ENCODE measurements at regions not wholly inside any gene's neighbourhood (a gene's known extent, or its start where the extent isn't known, plus 50 kb on each side); places are given as distances from the start of the nearest gene placed in this dataset.

DNA sequence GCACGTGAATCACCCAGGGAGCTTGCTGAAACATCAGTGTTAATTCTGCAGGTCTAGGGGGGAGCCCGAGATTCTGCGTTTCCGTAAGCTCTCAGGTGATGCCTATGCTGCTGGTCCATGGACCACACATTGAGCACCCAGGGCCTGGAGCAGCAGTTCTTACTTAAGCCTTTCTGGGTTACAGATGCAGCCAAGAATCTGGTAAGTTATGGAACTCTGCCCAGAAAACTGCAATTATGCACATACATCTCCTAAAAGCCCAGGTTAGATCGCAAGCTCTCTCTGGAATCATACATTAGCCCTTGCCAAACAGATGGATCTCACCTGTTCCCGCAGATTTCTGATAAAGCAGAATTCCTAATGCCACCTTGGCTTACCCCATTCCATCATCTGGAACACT is 265.9 kb upstream of the SALL1 start:
- DNase-seq (ENCODE audit: low spot score), result no peak
- no peaks in the 10 kb centered on the region for H3K36me3 Mint-ChIP-seq (ENCODE audit: low read depth)
- TF ChIP-seq, protein P1, sequence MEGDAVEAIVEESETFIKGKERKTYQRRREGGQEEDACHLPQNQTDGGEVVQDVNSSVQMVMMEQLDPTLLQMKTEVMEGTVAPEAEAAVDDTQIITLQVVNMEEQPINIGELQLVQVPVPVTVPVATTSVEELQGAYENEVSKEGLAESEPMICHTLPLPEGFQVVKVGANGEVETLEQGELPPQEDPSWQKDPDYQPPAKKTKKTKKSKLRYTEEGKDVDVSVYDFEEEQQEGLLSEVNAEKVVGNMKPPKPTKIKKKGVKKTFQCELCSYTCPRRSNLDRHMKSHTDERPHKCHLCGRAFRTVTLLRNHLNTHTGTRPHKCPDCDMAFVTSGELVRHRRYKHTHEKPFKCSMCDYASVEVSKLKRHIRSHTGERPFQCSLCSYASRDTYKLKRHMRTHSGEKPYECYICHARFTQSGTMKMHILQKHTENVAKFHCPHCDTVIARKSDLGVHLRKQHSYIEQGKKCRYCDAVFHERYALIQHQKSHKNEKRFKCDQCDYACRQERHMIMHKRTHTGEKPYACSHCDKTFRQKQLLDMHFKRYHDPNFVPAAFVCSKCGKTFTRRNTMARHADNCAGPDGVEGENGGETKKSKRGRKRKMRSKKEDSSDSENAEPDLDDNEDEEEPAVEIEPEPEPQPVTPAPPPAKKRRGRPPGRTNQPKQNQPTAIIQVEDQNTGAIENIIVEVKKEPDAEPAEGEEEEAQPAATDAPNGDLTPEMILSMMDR (IDR thresholded peaks at IDR 0.05), result no peak
- H3K4me1 Mint-ChIP-seq (ENCODE audit: low read depth), result no peaks in the 10 kb centered on the region
- H3K27ac Mint-ChIP-seq (ENCODE audit: unreplicated experiment), result no peak overlapping the region
- H3K4me3 Mint-ChIP-seq (ENCODE audit: unreplicated experiment), result no peak overlapping the region
- H3K9me3 Mint-ChIP-seq (ENCODE audit: low read depth), result no peaks in the 10 kb centered on the region
- peaks cover 5% of the 10 kb centered on the region for H3K27me3 Mint-ChIP-seq (ENCODE audit: low read depth)

DNA sequence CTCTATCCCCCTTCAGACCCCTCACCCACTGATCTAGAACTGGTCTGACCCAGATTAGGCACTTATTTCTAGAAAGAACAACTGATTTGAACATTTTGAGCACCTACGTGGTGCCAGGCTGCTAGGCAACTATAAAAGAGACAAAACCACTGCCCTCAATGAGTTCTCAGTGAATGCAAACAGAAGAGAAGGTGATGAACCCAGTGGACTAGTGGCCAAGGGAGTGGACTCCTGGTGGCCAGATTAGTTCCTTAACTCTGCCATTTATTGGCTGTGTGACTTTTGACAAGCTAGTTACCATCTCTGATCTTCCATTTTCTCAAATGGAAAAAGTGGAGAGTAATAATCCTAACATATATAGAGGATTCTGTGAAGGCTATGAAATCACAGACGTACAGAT is 259.1 kb upstream of the SALL1 start:
- no peaks in the 10 kb centered on the region for H3K4me1 Mint-ChIP-seq (ENCODE audit: low read depth)
- TF ChIP-seq, protein P1 (IDR thresholded peaks at IDR 0.05), result no peak
- no peak overlapping the region for H3K4me3 Mint-ChIP-seq (ENCODE audit: unreplicated experiment)
- no peak overlapping the region for H3K27ac Mint-ChIP-seq (ENCODE audit: unreplicated experiment)
- H3K36me3 Mint-ChIP-seq (ENCODE audit: low read depth), result no peaks in the 10 kb centered on the region
- DNase-seq (ENCODE audit: low spot score), result no peak
- peaks cover 4% of the 10 kb centered on the region for H3K9me3 Mint-ChIP-seq (ENCODE audit: low read depth)
- peaks cover 3% of the 10 kb centered on the region for H3K27me3 Mint-ChIP-seq (ENCODE audit: low read depth)

DNA sequence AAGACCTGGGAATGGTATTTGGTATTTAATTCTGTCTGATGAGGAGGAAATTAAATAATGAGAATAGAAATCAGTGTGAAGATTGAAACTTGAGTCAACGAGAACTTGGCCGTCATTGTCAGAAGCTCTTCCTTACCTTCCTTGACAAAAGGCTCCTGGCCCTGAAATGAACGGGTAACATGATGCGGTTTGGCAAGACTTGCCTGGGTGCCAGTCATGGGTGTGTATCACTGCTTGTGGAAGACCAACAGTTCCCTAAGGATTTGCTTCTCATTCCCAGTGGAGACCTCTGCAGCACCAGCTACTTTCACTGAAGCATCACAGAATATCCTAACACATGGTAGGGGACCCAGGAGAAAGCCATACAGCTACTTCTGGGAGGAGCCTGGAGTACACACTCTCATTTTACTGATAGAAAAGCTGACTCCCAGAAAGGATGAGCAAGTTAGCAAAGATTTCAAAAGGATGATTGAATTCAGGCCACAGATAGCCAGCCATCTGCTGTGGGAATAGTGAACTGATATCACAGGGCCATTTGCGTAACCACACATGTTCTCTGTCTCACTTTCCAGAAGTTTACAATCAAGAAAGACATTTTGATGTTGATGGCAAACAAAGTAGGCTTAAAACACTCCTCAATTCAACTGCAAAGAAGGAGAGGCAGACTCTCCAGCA is 258.1 kb upstream of the SALL1 start:
- Mint-ChIP-seq H3K4me1 (ENCODE audit: low read depth) (no peaks in the 10 kb centered on the region), H3K27me3 (ENCODE audit: low read depth) (no peaks in the 10 kb centered on the region), H3K4me3 (ENCODE audit: unreplicated experiment) (no peak overlapping the region), H3K9me3 (ENCODE audit: low read depth) (peaks cover 8% of the 10 kb centered on the region), H3K27ac (ENCODE audit: unreplicated experiment) (no peak overlapping the region), H3K36me3 (ENCODE audit: low read depth) (no peaks in the 10 kb centered on the region)
- TF ChIP-seq, protein P1 (IDR thresholded peaks at IDR 0.05), result no peak
- no peak for DNase-seq (ENCODE audit: low spot score)

DNA sequence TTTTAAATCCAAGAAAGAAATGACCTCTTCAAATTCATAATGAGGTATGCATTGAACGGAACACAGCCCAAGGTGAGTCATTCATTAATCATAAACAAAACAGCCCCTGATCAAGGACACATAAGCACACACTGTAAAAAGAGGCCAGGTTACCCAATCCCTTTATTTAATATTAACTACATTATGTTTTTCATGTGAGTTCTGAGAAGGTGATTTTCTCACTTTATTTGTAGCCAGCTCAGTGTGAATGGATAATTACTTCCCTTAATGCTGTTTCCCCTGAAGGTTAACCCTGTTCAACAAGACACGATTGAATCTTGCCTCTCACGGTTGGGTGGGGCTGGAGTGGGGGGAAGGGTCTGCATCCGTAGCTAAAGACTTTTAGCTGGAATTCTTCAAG is 257.3 kb upstream of the SALL1 start:
- TF ChIP-seq, protein P1 (IDR thresholded peaks at IDR 0.05), result no peak
- H3K4me3 Mint-ChIP-seq (ENCODE audit: unreplicated experiment), result no peak overlapping the region
- peaks cover 8% of the 10 kb centered on the region for H3K9me3 Mint-ChIP-seq (ENCODE audit: low read depth)
- H3K36me3 Mint-ChIP-seq (ENCODE audit: low read depth), result no peaks in the 10 kb centered on the region
- no peak overlapping the region for H3K27ac Mint-ChIP-seq (ENCODE audit: unreplicated experiment)
- no peaks in the 10 kb centered on the region for H3K27me3 Mint-ChIP-seq (ENCODE audit: low read depth)
- DNase-seq (ENCODE audit: low spot score), result no peak
- no peaks in the 10 kb centered on the region for H3K4me1 Mint-ChIP-seq (ENCODE audit: low read depth)

DNA sequence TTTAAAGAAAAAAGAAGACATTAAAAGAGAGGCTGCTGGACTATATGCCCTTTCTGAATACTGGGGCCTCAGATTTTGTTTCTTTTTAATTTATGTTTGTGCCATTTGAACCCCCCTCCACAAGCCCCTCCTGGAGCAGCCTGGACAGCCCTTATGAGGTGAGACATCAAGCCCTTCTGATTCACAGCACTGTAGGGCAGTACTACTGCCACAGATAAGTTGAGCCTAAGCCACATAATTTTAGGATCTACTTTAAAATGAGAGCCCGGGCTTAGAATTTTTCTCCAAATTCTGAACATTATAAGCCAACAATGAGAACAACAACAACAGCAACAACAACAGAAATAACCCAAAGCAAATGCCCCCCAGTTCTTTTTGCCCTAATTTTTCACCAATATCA is 256.9 kb upstream of the SALL1 start:
- no peak for DNase-seq (ENCODE audit: low spot score)
- H3K4me3 Mint-ChIP-seq (ENCODE audit: unreplicated experiment), result no peak overlapping the region
- no peaks in the 10 kb centered on the region for H3K36me3 Mint-ChIP-seq (ENCODE audit: low read depth)
- peaks cover 8% of the 10 kb centered on the region for H3K9me3 Mint-ChIP-seq (ENCODE audit: low read depth)
- no peaks in the 10 kb centered on the region for H3K4me1 Mint-ChIP-seq (ENCODE audit: low read depth)
- H3K27me3 Mint-ChIP-seq (ENCODE audit: low read depth), result no peaks in the 10 kb centered on the region
- TF ChIP-seq, protein P1 (IDR thresholded peaks at IDR 0.05), result no peak
- H3K27ac Mint-ChIP-seq (ENCODE audit: unreplicated experiment), result no peak overlapping the region

Data from chondrocyte (in vitro differentiated cells).